Endodermal cell (in vitro differentiated cells): ENCODE measurements at regions not wholly inside any gene's neighbourhood (a gene's known extent, or its start where the extent isn't known, plus 50 kb on each side); places are given as distances from the start of the nearest gene placed in this dataset.
"Not testable (repeated sequence)": the region's sequence is repeated elsewhere in the genome, so short reads cannot be mapped to it uniquely, and the experiment has no call there.

ENCODE experiments used
- DNase-seq: peaks from one replicate; pipeline ENCODE4 v3.0.0-alpha.2; 2017
- H3K27ac ChIP-seq: 2 replicates; pipeline ENCODE4 v1.5.1; 2013; ENCODE audit warnings: mild to moderate bottlenecking, low read depth, low read length, moderate library complexity
- H3K27me3 ChIP-seq: 2 replicates; pipeline ENCODE4 v1.6.1; 2013; ENCODE audit warnings: mild to moderate bottlenecking, low read length, moderate library complexity; ENCODE audit not compliant: insufficient read depth, control insufficient read depth, poor library complexity, severe bottlenecking
- H3K36me3 ChIP-seq: 2 replicates; pipeline ENCODE4 v1.7.0; 2013; ENCODE audit warnings: mild to moderate bottlenecking, low read length, moderate library complexity; ENCODE audit not compliant: control insufficient read depth, insufficient read depth
- H3K4me1 ChIP-seq: one replicate; pipeline ENCODE4 v1.7.0; 2013; ENCODE audit warnings: low read length; ENCODE audit not compliant: control insufficient read depth, insufficient read depth
- H3K4me3 ChIP-seq: 2 replicates; pipeline ENCODE4 v1.5.1; 2013; ENCODE audit warnings: mild to moderate bottlenecking, low read length, moderate library complexity
- H3K9ac ChIP-seq: 2 replicates; pipeline ENCODE4 v1.6.1; 2013; ENCODE audit warnings: mild to moderate bottlenecking, low read length, moderate library complexity; ENCODE audit not compliant: poor library complexity, severe bottlenecking; ENCODE audit errors: extremely low read depth
- H3K9me3 ChIP-seq: 2 replicates; pipeline ENCODE4 v1.6.1; 2013; ENCODE audit warnings: mild to moderate bottlenecking, low read length, moderate library complexity; ENCODE audit not compliant: control insufficient read depth
- H3K27ac Mint-ChIP-seq: 2 replicates; pipeline ENCODE4 v1.8.0; 2020; ENCODE audit warnings: mixed read lengths
- H3K27me3 Mint-ChIP-seq: 2 replicates; pipeline ENCODE4 v1.8.0; 2021; ENCODE audit warnings: mild to moderate bottlenecking, mixed read lengths; ENCODE audit not compliant: insufficient read depth
- H3K36me3 Mint-ChIP-seq: 2 replicates; pipeline ENCODE4 v1.8.0; 2020; ENCODE audit warnings: low read depth, mixed read lengths
- H3K4me1 Mint-ChIP-seq: 2 replicates; pipeline ENCODE4 v1.8.0; 2020; ENCODE audit warnings: mixed read lengths
- H3K4me3 Mint-ChIP-seq: 2 replicates; pipeline ENCODE4 v1.8.0; 2020; ENCODE audit warnings: mild to moderate bottlenecking, moderate library complexity, mixed read lengths
- H3K9me3 Mint-ChIP-seq: 2 replicates; pipeline ENCODE4 v1.8.0; 2020; ENCODE audit warnings: mild to moderate bottlenecking, mixed read lengths
- CTCF ChIP-seq: fragments of 200-600 bp; sonication (generic); conservative IDR thresholded peaks from 2 replicates; pipeline ENCODE4 v1.5.0; 2021; ENCODE audit warnings: antibody characterized with exemption, mild to moderate bottlenecking
- WGBS, 2 experiments: methylation state at CpG; one replicate each; pipeline versions ENCODE4 v1.1.5 to v1.1.7; 2013; ENCODE audit warnings: missing lambda C conversion rate in 2 of 2, mixed read lengths in 1 of 2; ENCODE audit not compliant: insufficient coverage in 1 of 2, insufficient read length in 1 of 2; 5-methylcytosine and 5-hydroxymethylcytosine counted together

- Mint-ChIP-seq H3K9me3 (no peaks in the 10 kb centered on the region), H3K4me1 (peaks cover 20% of the 10 kb centered on the region), H3K27ac (no peak overlapping the region), H3K36me3 (no peaks in the 10 kb centered on the region), H3K27me3 (peaks cover 17% of the 10 kb centered on the region), H3K4me3 (no peak overlapping the region)
- Histone ChIP-seq H3K9ac (no peak overlapping the region), H3K4me1 (no peaks in the 10 kb centered on the region), H3K9me3 (no peaks in the 10 kb centered on the region), H3K36me3 (no peaks in the 10 kb centered on the region), H3K27ac (peak overlapping the region; percentile 30), H3K4me3 (no peak overlapping the region), H3K27me3 (no peaks in the 10 kb centered on the region)
- WGBS, 2 experiments: 67 to 88% methylated on average over 3 to 5 of the region's 5 CpGs
- TF ChIP-seq CTCF: no peak
- no peak for DNase-seq
Measured at GRCh38 chr10:35933940-35934641, 292.0 kb upstream of the FZD8 start.

GRCh38 chr10:35933491-35933890 is 291.4 kb upstream of the FZD8 start:
- Mint-ChIP-seq H3K27me3 (peaks cover 17% of the 10 kb centered on the region), H3K36me3 (no peaks in the 10 kb centered on the region), H3K9me3 (no peaks in the 10 kb centered on the region), H3K4me3 (no peak overlapping the region), H3K27ac (no peak overlapping the region), H3K4me1 (peaks cover 20% of the 10 kb centered on the region)
- H3K4me3 ChIP-seq: no peak overlapping the region
- H3K9ac ChIP-seq: no peak overlapping the region
- no peak overlapping the region for H3K27ac ChIP-seq
- no peak for DNase-seq
- 84 to 100% methylated on average over 1 of the region's 1 CpG for WGBS, 2 experiments
- no peak for TF ChIP-seq CTCF
- H3K9me3 ChIP-seq: no peaks in the 10 kb centered on the region
- no peaks in the 10 kb centered on the region for H3K4me1 ChIP-seq
- no peaks in the 10 kb centered on the region for H3K27me3 ChIP-seq
- no peaks in the 10 kb centered on the region for H3K36me3 ChIP-seq

GRCh38 chr10:35929962-35930361 is 287.9 kb upstream of the FZD8 start:
- H3K4me3 Mint-ChIP-seq, H3K4me3 ChIP-seq, H3K36me3 ChIP-seq, H3K9me3 ChIP-seq, H3K27me3 Mint-ChIP-seq, H3K36me3 Mint-ChIP-seq, H3K4me1 ChIP-seq, H3K27ac ChIP-seq, H3K9ac ChIP-seq, H3K27me3 ChIP-seq, H3K9me3 Mint-ChIP-seq, H3K27ac Mint-ChIP-seq, DNase-seq: not testable (repeated sequence)
- 95 to 100% methylated on average over 1 to 2 of the region's 2 CpGs for WGBS, 2 experiments
- peaks cover 54% of the 10 kb centered on the region for H3K4me1 Mint-ChIP-seq

- no peak overlapping the region for H3K9ac ChIP-seq
- H3K27ac Mint-ChIP-seq: no peak overlapping the region
- no peaks in the 10 kb centered on the region for H3K9me3 ChIP-seq
- WGBS, 2 experiments: 82 to 88% methylated on average over 5 to 6 of the region's 6 CpGs
- H3K4me1 ChIP-seq: peaks cover 5% of the 10 kb centered on the region
- H3K36me3 Mint-ChIP-seq: no peaks in the 10 kb centered on the region
- no peak overlapping the region for H3K4me3 ChIP-seq
- H3K27me3 ChIP-seq: no peaks in the 10 kb centered on the region
- H3K4me1 Mint-ChIP-seq: peaks cover 51% of the 10 kb centered on the region
- H3K27ac ChIP-seq: no peak overlapping the region
- H3K36me3 ChIP-seq: no peaks in the 10 kb centered on the region
- H3K4me3 Mint-ChIP-seq: no peak overlapping the region
- no peak for TF ChIP-seq CTCF
- H3K9me3 Mint-ChIP-seq: no peaks in the 10 kb centered on the region
- H3K27me3 Mint-ChIP-seq: peaks cover 7% of the 10 kb centered on the region
- DNase-seq: no peak
Measured at GRCh38 chr10:35928748-35929147, 286.7 kb upstream of the FZD8 start.
